PFSK-1 (cell line): ENCODE measurements at regions not wholly inside any gene's neighbourhood (a gene's known extent, or its start where the extent isn't known, plus 50 kb on each side); places are given as distances from the start of the nearest gene placed in this dataset.

Source experiments
- FOXP2 ChIP-seq: optimal IDR thresholded peaks from 2 replicates; pipeline ENCODE3; 2011; ENCODE audit warnings: borderline replicate concordance, control low read depth, inconsistent platforms; ENCODE audit not compliant: insufficient read depth; ENCODE audit errors: extremely low read length, extremely low read depth
- POLR2AphosphoS5 ChIP-seq: IDR thresholded peaks from 2 replicates; pipeline ENCODE4 v1.6.1; 2012; ENCODE audit warnings: low read depth, mild to moderate bottlenecking, control low read depth, low read length, moderate library complexity
- SIN3A ChIP-seq: IDR thresholded peaks from 2 replicates; pipeline ENCODE4 v1.6.1; 2012; ENCODE audit warnings: mild to moderate bottlenecking, low read length, moderate library complexity, borderline replicate concordance; ENCODE audit not compliant: insufficient read depth
- TAF1 ChIP-seq: IDR thresholded peaks from 2 replicates; pipeline ENCODE4 v1.6.1; 2012; ENCODE audit warnings: low read length, control low read depth, borderline replicate concordance; ENCODE audit not compliant: insufficient read depth
- TF ChIP-seq, protein P1 (sequence below), 2 experiments: IDR thresholded peaks; 2 replicates each; pipeline versions ENCODE4 v1.6.1 to v1.8.0; 2011 to 2012; ENCODE audit warnings: low read depth in 2 of 2, low read length in 2 of 2, control low read depth in 1 of 2, inconsistent platforms in 1 of 2, mild to moderate bottlenecking in 1 of 2, moderate library complexity in 1 of 2; ENCODE audit not compliant: insufficient read depth in 1 of 2

DNA sequence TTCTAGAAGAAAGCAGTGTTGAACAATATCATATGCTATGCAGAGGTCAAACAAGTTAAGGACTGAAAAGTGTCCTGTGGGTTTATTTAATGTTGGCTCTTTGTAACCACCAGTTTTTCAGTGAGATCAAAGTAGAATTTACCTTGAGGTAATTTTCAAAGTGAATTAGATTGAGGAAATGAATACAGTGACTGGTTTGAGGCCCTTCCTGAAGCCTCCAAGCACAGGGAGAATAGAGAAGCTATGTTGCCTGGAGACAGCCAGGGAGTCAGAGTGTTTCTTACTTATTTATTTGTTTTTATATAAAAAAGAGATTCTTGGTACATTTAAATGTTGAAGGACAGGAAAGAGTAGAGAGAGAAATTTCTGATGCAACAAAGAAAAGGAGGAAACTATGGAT is 954.3 kb upstream of the SPRY2 start:
- TF ChIP-seq POLR2AphosphoS5 (no peak), FOXP2 (no peak), TAF1 (no peak), SIN3A (no peak)
- TF ChIP-seq, protein P1, sequence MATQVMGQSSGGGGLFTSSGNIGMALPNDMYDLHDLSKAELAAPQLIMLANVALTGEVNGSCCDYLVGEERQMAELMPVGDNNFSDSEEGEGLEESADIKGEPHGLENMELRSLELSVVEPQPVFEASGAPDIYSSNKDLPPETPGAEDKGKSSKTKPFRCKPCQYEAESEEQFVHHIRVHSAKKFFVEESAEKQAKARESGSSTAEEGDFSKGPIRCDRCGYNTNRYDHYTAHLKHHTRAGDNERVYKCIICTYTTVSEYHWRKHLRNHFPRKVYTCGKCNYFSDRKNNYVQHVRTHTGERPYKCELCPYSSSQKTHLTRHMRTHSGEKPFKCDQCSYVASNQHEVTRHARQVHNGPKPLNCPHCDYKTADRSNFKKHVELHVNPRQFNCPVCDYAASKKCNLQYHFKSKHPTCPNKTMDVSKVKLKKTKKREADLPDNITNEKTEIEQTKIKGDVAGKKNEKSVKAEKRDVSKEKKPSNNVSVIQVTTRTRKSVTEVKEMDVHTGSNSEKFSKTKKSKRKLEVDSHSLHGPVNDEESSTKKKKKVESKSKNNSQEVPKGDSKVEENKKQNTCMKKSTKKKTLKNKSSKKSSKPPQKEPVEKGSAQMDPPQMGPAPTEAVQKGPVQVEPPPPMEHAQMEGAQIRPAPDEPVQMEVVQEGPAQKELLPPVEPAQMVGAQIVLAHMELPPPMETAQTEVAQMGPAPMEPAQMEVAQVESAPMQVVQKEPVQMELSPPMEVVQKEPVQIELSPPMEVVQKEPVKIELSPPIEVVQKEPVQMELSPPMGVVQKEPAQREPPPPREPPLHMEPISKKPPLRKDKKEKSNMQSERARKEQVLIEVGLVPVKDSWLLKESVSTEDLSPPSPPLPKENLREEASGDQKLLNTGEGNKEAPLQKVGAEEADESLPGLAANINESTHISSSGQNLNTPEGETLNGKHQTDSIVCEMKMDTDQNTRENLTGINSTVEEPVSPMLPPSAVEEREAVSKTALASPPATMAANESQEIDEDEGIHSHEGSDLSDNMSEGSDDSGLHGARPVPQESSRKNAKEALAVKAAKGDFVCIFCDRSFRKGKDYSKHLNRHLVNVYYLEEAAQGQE (IDR thresholded peaks at IDR 0.05; ENCODE audit: insufficient read depth in 1 of 2, low read depth in 2 of 2, low read length in 2 of 2), result no peak

DNA sequence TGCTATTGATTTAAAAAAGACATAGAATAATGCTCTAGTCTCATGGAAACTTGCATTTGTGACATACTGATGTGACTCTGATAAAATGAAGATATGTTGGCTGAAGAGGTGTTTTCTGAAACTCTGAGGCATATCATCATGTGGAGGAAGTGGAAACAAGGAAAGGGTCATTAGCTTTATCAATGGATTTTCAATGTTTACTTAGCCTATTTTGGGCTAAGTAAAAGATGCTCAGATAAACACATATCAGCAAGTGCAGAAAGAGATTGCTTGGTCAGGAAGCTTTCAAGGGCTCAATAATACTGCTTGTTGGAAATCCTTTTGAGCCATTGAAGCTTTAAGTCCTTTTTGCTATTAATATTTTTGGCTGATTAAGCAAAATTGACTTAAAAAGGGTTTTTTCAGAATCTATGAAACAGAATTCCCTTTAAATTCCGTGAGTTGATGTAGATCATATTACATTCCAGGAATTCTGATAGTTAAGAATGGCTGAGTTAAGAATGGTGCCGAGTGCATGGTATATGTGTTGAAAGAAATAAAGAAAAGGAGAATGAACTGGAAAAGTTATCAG is 952.8 kb upstream of the SPRY2 start:
- TF ChIP-seq FOXP2 (no peak), POLR2AphosphoS5 (no peak), SIN3A (no peak), TAF1 (no peak)
- TF ChIP-seq, protein P1 (IDR thresholded peaks at IDR 0.05; ENCODE audit: insufficient read depth in 1 of 2, low read depth in 2 of 2, low read length in 2 of 2), result no peak

DNA sequence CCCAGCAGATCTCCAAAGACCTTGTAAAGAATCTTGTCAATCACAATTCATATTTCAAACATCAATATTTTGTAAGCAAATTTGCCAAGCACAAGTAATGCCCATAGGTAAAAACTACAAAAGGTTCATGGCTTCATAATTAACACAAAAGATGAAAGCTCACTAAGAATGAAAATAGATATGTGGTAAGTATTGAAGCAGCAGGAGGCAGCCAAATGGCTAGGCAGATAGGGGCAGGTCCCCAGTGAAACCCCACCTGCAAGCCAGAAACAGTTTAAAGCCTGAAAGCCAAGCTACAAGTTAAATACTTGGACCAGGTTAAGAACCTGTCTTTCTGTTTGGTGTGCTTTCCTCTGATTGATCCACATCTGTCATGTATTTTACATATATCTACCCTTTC is 942.6 kb upstream of the SPRY2 start:
- TF ChIP-seq, protein P1 (IDR thresholded peaks at IDR 0.05; ENCODE audit: insufficient read depth in 1 of 2, low read depth in 2 of 2, low read length in 2 of 2), result no peak
- TF ChIP-seq TAF1 (no peak), FOXP2 (no peak), SIN3A (no peak), POLR2AphosphoS5 (no peak)

DNA sequence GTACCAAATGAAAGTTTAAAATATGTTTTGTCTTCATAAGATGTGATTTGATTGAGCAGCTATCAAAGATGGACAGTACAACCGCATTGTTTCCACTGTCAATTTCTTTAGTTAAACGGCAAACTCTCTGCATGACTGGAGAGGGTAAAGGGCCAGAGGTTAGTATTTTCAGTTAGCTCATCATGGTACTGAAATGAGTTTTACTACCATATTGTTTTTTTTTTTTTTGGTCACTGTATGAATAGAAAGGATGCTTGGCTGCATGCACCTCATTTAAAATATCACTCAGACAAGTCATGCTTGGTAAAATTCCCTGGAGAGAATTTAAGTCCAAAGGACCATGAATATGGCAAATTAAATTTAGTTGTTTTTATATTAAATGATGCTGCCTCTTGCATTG is 942.1 kb upstream of the SPRY2 start:
- TF ChIP-seq SIN3A (no peak), TAF1 (no peak), FOXP2 (no peak), POLR2AphosphoS5 (no peak)
- TF ChIP-seq, protein P1 (IDR thresholded peaks at IDR 0.05; ENCODE audit: insufficient read depth in 1 of 2, low read depth in 2 of 2, low read length in 2 of 2), result no peak

DNA sequence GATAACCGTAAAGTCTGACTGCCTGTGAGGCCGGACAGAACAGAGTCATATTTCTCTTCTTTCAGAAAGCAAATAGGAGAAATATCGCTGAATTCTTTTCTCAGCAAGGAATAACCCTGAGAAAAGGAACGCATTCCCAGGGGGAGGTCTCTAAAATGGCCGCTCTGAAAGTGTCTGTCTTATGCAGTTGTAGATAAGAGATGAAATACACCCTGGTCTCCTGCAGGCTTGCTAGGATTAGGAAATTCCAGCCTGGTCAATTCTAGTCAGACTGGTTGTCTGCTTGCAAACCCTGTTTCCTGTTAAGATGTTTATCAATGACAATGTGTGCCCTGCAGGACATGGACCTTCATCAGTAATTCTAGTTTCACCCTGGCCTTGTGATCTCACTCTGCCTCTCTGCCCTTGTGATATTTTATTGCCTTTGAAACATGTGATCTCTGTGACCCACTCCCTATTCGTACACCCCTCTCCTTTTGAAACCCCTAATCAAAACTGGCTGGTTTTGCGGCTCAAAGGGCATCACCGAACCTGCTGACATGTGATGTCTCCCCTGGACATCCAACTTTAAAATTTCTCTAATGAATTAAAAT is 934.8 kb upstream of the SPRY2 start:
- TF ChIP-seq, protein P1 (IDR thresholded peaks at IDR 0.05; ENCODE audit: insufficient read depth in 1 of 2, low read depth in 2 of 2, low read length in 2 of 2), result no peak
- TF ChIP-seq SIN3A (no peak), TAF1 (no peak), FOXP2 (no peak), POLR2AphosphoS5 (no peak)
